ENCODE measurements at regions not wholly inside any gene's neighbourhood (a gene's known extent, or its start where the extent isn't known, plus 50 kb on each side); places are given as distances from the start of the nearest gene placed in this dataset.
"Not testable (repeated sequence)": the region's sequence is repeated elsewhere in the genome, so short reads cannot be mapped to it uniquely, and the experiment has no call there.

GRCh38 chr9:43089337-43089736 lies 905.9 kb downstream of the SPATA31A6 start:
- H3K4me1 Mint-ChIP-seq (ENCODE audit: low read depth); H3K27me3 Mint-ChIP-seq: not testable (repeated sequence)

GRCh38 chr9:43110376-43110775 lies 926.9 kb downstream of the SPATA31A6 start:
- not testable (repeated sequence) for H3K9me3 Mint-ChIP-seq (ENCODE audit: low read depth); H3K4me1 Mint-ChIP-seq (ENCODE audit: low read depth); DNase-seq (ENCODE audit: low spot score, unreplicated experiment); H3K4me3 Mint-ChIP-seq (ENCODE audit: low read depth); H3K36me3 Mint-ChIP-seq (ENCODE audit: insufficient read depth); H3K27ac Mint-ChIP-seq; H3K27me3 Mint-ChIP-seq

More at GRCh38 chr9:43089337-43089736, 905.9 kb downstream of the SPATA31A6 start:
- not testable (repeated sequence) for H3K4me3 Mint-ChIP-seq (ENCODE audit: low read depth); H3K9me3 Mint-ChIP-seq (ENCODE audit: low read depth); H3K27ac Mint-ChIP-seq; DNase-seq (ENCODE audit: low spot score, unreplicated experiment); H3K36me3 Mint-ChIP-seq (ENCODE audit: insufficient read depth)

GRCh38 chr9:43112846-43113245 lies 929.4 kb downstream of the SPATA31A6 start:
- not testable (repeated sequence) for H3K4me1 Mint-ChIP-seq (ENCODE audit: low read depth); H3K27me3 Mint-ChIP-seq; H3K4me3 Mint-ChIP-seq (ENCODE audit: low read depth); H3K36me3 Mint-ChIP-seq (ENCODE audit: insufficient read depth); H3K9me3 Mint-ChIP-seq (ENCODE audit: low read depth); H3K27ac Mint-ChIP-seq; DNase-seq (ENCODE audit: low spot score, unreplicated experiment)

GRCh38 chr9:43115813-43116229 lies 932.4 kb downstream of the SPATA31A6 start:
- not testable (repeated sequence) for H3K27me3 Mint-ChIP-seq; H3K9me3 Mint-ChIP-seq (ENCODE audit: low read depth); H3K36me3 Mint-ChIP-seq (ENCODE audit: insufficient read depth)

GRCh38 chr9:43118088-43118865 lies 934.8 kb downstream of the SPATA31A6 start:
- not testable (repeated sequence) for H3K9me3 Mint-ChIP-seq (ENCODE audit: low read depth); H3K36me3 Mint-ChIP-seq (ENCODE audit: insufficient read depth); H3K4me1 Mint-ChIP-seq (ENCODE audit: low read depth); H3K27ac Mint-ChIP-seq; H3K4me3 Mint-ChIP-seq (ENCODE audit: low read depth); DNase-seq (ENCODE audit: low spot score, unreplicated experiment)
- H3K27me3 Mint-ChIP-seq: peaks cover 17% of the 10 kb centered on the region

More at GRCh38 chr9:43115813-43116229, 932.4 kb downstream of the SPATA31A6 start:
- H3K4me1 Mint-ChIP-seq (ENCODE audit: low read depth); DNase-seq (ENCODE audit: low spot score, unreplicated experiment); H3K4me3 Mint-ChIP-seq (ENCODE audit: low read depth): not testable (repeated sequence)
- H3K27ac Mint-ChIP-seq: peak overlapping the region; percentile 76

GRCh38 chr9:43119565-43119964 lies 936.1 kb downstream of the SPATA31A6 start:
- H3K4me1 Mint-ChIP-seq (ENCODE audit: low read depth); H3K4me3 Mint-ChIP-seq (ENCODE audit: low read depth); H3K27ac Mint-ChIP-seq; H3K9me3 Mint-ChIP-seq (ENCODE audit: low read depth); H3K36me3 Mint-ChIP-seq (ENCODE audit: insufficient read depth); DNase-seq (ENCODE audit: low spot score, unreplicated experiment): not testable (repeated sequence)
- peaks cover 18% of the 10 kb centered on the region for H3K27me3 Mint-ChIP-seq

- peaks cover 20% of the 10 kb centered on the region for H3K27me3 Mint-ChIP-seq
- not testable (repeated sequence) for H3K4me1 Mint-ChIP-seq (ENCODE audit: low read depth); DNase-seq (ENCODE audit: low spot score, unreplicated experiment); H3K9me3 Mint-ChIP-seq (ENCODE audit: low read depth); H3K4me3 Mint-ChIP-seq (ENCODE audit: low read depth); H3K36me3 Mint-ChIP-seq (ENCODE audit: insufficient read depth); H3K27ac Mint-ChIP-seq
Observed at GRCh38 chr9:43119978-43120377, 936.5 kb downstream of the SPATA31A6 start.

GRCh38 chr9:43125894-43126293 lies 942.4 kb downstream of the SPATA31A6 start:
- not testable (repeated sequence) for H3K36me3 Mint-ChIP-seq (ENCODE audit: insufficient read depth); H3K4me1 Mint-ChIP-seq (ENCODE audit: low read depth); H3K4me3 Mint-ChIP-seq (ENCODE audit: low read depth); H3K27ac Mint-ChIP-seq; DNase-seq (ENCODE audit: low spot score, unreplicated experiment); H3K9me3 Mint-ChIP-seq (ENCODE audit: low read depth)
- H3K27me3 Mint-ChIP-seq: peaks cover 23% of the 10 kb centered on the region

- not testable (repeated sequence) for H3K36me3 Mint-ChIP-seq (ENCODE audit: insufficient read depth); H3K27ac Mint-ChIP-seq; DNase-seq (ENCODE audit: low spot score, unreplicated experiment); H3K9me3 Mint-ChIP-seq (ENCODE audit: low read depth); H3K4me3 Mint-ChIP-seq (ENCODE audit: low read depth); H3K4me1 Mint-ChIP-seq (ENCODE audit: low read depth)
- H3K27me3 Mint-ChIP-seq: peaks cover 18% of the 10 kb centered on the region
Observed at GRCh38 chr9:43127026-43127775, 943.7 kb downstream of the SPATA31A6 start.

Data from progenitor cell of endocrine pancreas (in vitro differentiated cells).